Midbrain (tissue), 1 donor: ENCODE measurements at regions not wholly inside any gene's neighbourhood (a gene's known extent, or its start where the extent isn't known, plus 50 kb on each side); places are given as distances from the start of the nearest gene placed in this dataset.

Experiments
- DNase-seq: peaks from one replicate; lab custom pipeline; 2025; lab: John Stamatoyannopoulos, UW

- DNase-seq = peak; percentile 0
Measured at GRCh38 chr7:93015779-93016481, 101.8 kb downstream of the SAMD9 start.

DNA sequence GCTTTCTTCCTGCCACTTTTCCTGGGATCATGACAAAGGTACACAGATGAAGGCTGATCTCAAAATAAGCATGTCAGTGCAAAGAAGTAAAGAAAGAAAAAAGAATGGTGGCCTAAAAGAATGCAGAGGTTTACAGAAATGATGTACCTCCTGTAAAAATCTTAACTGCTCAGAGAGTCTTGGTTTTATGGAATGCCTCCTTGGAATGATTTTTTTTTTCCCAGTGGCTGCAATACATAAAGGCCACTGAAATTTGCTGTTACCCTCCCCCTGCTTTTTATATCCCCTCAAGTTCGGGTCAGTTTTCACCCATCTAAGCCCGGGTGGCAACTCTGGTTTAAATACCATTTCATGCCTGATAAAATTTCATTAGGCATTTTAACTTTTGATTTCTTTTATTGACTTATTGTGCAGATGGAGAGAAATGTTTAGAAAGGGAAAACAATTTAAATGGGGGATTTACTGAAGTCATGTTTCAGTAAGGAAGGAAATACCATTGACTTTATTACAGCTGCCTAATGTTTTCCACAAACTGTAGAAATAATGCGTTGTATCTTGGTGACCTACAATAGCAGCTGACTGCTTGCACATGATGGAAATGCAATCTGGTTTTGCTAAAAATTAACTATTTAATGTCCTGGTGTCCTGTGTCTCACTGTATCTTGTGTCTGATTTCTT is 102.5 kb downstream of the SAMD9 start:
- no peak for DNase-seq

DNA sequence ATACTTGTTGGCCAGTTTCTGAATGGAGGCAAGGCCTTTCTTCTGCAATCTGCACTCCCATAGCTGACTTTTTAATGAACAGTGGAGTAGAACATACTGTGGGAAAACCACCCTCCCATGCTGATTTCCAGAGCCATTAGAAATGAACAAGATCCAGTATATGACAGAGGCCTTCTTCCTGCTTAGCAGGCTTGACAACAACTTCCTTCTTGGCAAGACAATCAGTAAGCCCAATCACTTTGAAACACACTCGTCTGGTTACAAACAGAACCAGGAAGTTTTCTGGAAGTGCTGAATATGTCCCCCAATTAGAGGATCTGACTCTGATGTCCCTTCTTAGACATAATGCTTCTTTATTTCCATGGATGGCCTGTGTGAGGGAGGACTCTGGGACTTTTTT is 103.4 kb downstream of the SAMD9 start:
- DNase-seq = no peak

DNA sequence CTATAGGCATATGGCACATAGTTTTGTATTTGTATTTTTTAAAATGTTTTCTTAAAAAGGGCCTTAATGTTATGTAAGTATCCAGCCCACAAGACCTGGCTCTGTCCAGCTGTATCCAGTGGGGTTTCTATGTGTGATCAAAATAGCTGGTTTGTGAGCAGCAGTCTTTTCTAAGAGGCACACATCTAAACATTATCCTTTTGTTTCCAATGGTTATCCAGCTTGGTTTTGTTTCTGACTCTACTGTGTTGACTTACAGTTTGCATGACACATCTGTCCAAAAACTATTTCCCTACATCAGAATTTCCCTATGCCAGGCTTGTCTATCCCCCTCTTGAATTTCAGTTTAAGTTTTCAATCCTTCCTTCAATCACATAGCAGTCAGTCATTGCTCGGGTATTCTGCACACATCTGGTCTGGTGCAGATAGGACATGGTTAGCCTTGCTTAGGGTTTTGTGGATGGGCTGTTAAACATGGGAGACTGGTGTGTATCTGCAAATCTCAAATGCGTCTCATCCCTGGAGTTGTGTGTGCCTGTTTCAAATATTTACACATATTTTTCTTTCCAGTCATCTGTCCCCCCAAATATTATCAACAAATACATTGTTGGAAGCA is 104.2 kb downstream of the SAMD9 start:
- no peak for DNase-seq

DNA sequence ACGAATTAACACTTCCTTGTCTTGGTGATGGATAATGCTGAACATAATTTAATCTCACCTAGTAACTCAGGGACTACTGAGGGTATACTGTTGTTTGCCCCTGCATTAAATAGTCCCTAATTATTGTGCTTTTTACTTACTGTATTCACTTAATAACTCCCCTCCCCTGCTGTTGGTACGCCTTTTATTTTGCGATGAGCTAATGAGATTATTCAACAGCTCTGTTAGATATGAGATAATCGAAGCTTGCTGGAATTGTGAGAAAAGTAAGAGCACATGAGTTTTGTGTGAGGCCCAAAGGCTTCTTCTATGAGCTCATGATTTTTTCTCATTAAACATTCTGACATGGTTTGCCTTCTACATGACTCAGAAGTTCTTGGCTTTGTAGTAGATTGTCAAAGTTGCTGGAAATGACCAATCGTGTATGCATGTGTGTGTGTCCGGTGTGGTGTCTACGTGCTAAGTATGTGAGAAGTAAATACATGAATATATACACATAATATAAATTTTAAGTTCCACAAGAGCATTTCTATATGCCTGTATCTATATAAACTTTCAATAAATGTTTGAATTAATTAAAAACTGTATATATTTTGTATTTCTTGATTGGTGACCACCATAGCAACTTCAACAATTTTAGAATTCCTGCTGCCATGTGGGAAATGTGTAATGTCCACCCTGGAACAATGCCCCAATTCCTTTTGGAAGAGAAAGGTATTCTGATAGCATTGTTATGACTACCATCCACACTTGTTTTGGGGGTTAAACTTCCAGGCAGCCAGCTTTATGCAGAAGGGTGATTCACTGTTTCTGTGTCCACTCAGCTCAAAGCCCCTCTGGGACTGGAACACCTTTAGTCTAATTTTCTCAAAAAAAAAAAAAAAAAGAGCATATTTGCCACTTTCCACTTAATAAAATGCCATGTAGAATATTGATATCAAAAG is 106.2 kb downstream of the SAMD9 start:
- no peak for DNase-seq

DNA sequence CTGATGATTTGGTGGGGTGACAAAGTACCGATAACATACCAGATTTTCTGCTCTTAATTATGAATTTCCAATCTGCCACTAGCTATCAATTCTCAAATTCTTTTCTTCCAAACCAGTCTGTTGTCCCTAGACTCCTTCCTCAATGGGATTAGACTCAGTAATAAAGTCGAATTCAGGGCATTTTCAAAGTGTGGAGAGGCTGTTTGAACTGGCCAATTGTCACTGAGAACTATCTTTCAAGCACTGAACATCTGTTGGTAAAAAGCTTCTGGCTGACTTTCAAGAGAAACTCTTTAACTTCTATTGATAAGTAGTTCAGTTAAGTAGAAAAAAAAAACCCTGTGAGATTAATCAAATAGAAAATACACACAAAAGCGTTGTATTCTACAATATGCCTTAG is 108.9 kb downstream of the SAMD9 start:
- no peak for DNase-seq

DNA sequence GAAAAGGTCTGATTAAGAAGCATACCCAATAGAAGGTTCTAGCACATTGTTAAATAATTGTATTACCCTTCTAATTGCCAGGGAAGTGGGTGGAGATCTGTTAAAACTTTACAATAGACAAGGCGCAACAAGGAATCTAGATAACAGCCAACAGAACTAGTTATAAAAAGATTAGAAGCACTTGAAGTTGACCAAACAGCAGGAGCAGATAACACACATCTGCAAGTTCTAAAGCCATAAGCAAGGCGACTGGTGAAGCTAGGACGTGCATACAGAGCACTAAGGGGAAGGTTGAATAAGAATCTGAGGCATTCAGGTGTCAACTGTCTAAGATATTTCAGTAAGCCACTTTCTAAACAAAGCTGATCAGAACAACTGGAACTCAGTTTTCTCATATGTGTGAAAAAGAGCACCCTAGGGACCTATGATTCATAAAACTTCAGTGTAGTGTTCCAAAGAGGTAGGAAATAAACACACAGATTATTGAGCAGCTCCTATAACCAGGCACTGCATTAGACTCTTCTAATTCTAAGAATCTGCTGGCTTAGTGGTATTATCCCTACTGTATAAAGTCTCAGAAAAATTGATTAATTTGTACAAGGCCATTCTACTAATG is 111.2 kb downstream of the SAMD9 start:
- DNase-seq = no peak

GRCh38 chr7:93004906-93005305 is 112.9 kb downstream of the SAMD9 start:
- no peak for DNase-seq

DNA sequence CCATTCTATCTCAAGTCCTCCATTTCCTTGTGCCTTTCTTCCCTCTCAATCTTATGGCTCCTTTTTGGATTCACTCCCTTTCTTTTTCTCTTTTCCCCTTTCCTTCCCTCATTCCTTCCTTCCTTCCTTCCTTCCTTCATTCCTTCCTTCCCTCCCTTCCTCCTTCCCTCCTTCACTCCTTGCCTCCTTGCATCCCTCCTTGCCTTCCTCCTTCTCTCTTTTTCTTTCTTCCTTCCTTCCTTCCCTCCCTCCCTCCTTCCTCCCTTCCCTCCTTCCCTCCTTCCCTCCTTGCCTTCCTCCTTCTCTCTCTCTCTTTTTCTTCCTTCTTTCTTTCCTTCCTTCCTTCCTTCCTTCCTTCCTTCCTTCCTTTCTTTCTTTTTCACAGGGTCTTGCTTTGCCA is 120.1 kb downstream of the SAMD9 start:
- DNase-seq = no peak

DNA sequence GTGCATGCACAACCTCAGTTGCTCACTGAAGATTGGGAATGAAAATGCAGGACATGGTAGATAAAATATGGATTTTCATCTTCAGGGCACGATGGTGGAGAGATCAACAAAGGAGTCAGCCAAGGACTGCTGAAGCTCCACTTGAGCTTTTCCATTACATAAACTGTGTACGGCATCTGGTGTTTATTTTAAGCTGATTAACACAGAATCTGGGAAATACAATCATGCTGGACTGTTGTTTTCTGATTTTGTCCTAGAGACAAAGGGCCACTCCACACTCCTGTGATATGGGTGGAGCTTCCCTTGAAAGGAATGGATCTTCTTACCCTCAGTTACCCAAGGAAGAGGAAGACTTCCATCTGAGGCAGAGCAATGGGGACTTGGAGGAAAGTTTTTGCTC is 120.6 kb downstream of the SAMD9 start:
- DNase-seq = no peak

DNA sequence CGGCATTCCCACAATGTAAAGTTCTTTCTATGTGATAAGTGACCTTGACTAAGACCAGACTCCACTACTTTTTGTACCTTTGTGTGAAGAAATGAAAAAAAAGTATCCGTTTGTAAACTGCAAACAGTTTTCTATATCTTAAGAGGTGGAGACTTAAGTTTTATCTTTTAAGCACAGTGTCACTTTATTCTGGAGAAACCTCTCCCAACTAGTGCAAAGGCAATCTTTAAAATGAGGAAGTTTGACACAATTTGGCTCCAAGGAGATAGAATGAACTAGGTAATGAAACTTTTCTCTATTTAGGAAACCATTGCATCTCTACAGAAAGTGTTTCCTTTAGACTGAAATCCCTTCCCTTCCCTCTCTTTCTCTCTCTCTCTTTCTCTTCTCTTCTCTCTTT is 122.9 kb downstream of the SAMD9 start:
- DNase-seq = no peak

- DNase-seq = no peak
Measured at GRCh38 chr7:92992932-92993331, 124.8 kb downstream of the SAMD9 start.

DNA sequence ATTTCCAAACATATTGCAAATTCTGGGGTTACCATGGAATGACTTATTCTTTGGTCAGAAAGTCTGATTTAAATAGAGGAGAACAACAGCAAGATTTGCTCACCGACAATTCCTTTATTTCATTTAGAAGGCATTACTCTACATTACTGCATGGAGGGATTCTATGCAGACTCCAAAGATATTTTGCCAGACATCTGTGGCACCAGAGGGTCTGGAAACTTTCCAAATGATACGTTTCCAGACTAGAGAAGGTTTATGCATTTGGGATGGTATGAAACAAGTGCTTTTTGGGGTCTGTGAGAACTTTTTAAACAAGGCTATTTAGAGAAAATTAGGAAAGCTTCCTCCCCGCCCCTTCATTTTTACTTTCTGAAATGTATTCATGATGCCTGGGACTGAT is 125.3 kb downstream of the SAMD9 start:
- no peak for DNase-seq

GRCh38 chr7:92991190-92991589 is 126.6 kb downstream of the SAMD9 start:
- no peak for DNase-seq

GRCh38 chr7:92988941-92989545 is 128.7 kb downstream of the SAMD9 start:
- DNase-seq = no peak

DNA sequence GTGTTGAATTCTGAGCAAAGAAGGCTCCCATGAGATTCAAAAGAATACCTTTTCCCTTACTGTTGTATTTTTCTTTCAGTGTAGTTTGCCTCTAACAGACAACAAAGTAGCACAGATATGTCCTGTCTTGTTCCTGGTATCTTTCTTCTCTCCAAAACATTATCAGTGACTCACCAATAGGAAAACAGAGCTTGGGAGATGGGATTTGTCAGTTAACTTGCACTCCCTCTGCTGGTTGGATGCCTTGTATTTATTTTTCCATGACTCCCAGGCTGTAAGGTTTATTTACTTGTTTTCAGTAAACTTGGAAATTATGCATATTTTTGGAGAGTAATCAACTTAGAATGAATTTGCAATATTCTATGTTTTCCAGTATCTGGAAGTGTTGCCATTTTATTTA is 129.7 kb downstream of the SAMD9 start:
- peak; percentile 6 for DNase-seq

GRCh38 chr7:92987538-92987937 is 130.2 kb downstream of the SAMD9 start:
- no peak for DNase-seq

DNA sequence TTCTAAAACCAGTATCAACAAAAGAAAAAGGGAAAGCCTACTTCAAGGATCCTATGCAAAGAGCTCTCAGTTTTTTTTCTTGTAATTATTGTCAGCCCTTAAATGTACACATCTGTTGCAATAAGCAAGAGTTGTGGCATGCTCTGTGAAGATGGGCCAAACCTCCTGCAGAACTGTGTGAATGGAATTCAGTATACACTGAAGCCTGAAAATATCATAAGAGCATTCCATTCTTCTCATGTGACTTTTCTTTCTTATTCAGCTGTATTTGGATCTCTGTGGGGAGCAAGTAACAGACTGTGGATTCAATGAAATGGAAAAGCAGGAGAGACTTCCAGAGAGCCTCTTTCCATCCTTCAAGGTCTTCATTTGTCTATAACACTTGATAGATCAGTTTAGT is 130.7 kb downstream of the SAMD9 start:
- no peak for DNase-seq

- DNase-seq = no peak
Measured at GRCh38 chr7:92982928-92983327, 134.9 kb downstream of the SAMD9 start.

GRCh38 chr7:92976931-92977330 is 140.6 kb upstream of the CDK6 start:
- no peak for DNase-seq

- DNase-seq = no peak
Measured at GRCh38 chr7:92973974-92974373, 137.6 kb upstream of the CDK6 start.
